Breast epithelium (tissue), 3 donors: ENCODE measurements at regions not wholly inside any gene's neighbourhood (a gene's known extent, or its start where the extent isn't known, plus 50 kb on each side); places are given as distances from the start of the nearest gene placed in this dataset.

Experiments used
- CTCF ChIP-seq, 3 donors: fragments of 450-650 bp; IDR thresholded peaks; one replicate each; pipeline ENCODE4 v1.5.1; 2016 to 2017; ENCODE audit warnings: antibody characterized with exemption in 3 of 3, mild to moderate bottlenecking in 3 of 3, moderate library complexity in 3 of 3
- POLR2AphosphoS5 ChIP-seq, 3 donors: sonication (generic); formaldehyde crosslinking; IDR thresholded peaks; one replicate each; pipeline ENCODE4 v1.6.1; 2017; ENCODE audit warnings: antibody characterized with exemption in 3 of 3

GRCh38 chr2:131801210-131801744 lies 273.6 kb downstream of the CCDC74A start:
- no peak for TF ChIP-seq CTCF (IDR thresholded peaks at IDR 0.05)
- TF ChIP-seq POLR2AphosphoS5 (IDR thresholded peaks at IDR 0.05) = no peak
